ENCODE measurements at regions not wholly inside any gene's neighbourhood (a gene's known extent, or its start where the extent isn't known, plus 50 kb on each side); places are given as distances from the start of the nearest gene placed in this dataset.
A peak's percentile ranks its signal among the peaks of the same experiment; 100 is the strongest.

DNA sequence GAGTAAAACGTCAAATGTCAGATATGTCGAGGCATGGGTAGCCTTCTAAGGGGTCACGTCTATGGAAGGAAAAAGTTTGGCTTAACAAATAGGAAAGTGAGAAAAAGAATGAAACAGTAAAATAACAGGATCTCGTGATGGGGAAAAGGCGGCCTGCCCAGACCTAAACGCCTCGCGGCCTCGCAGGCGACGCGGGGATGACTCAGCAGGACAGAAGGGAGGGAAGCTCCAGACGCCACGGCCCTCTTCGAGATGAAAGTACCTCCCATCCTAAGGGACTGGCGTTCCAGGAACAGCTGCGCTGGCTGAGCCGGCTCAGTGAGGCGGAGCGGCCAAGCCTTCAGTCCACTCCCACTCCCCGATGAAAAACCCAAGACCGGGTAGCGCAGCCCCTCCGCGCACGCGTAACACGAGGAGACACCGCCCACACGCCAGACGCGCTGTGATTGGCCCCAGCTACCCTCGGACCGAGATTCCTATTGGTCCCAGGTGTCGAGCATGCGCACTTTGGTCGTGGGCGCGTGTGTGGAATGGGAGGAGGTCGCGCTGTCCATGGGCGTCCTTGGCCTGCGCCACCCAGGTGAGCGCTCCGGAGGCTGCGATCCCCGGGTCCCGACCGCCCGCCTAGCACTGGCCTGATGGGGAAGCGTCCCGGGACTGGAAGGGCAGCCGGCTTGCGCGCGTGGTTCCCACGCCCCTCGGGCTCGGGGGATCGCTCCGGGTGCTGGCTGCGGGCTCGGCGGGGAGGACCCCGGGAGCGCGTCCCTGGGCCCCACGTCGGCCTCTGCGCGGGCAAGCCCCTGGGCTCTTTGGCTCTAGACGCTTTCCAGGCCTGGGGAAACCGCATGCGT is 588.5 kb downstream of the MTRR start (continued):
- TF ChIP-seq, protein P1, sequence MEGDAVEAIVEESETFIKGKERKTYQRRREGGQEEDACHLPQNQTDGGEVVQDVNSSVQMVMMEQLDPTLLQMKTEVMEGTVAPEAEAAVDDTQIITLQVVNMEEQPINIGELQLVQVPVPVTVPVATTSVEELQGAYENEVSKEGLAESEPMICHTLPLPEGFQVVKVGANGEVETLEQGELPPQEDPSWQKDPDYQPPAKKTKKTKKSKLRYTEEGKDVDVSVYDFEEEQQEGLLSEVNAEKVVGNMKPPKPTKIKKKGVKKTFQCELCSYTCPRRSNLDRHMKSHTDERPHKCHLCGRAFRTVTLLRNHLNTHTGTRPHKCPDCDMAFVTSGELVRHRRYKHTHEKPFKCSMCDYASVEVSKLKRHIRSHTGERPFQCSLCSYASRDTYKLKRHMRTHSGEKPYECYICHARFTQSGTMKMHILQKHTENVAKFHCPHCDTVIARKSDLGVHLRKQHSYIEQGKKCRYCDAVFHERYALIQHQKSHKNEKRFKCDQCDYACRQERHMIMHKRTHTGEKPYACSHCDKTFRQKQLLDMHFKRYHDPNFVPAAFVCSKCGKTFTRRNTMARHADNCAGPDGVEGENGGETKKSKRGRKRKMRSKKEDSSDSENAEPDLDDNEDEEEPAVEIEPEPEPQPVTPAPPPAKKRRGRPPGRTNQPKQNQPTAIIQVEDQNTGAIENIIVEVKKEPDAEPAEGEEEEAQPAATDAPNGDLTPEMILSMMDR (CRISPR knock-in tag; IDR thresholded peaks at IDR 0.05), result no peak
- TF ChIP-seq ZNF503 (CRISPR knock-in tag; IDR thresholded peaks at IDR 0.05), result no peak
- no peak for TF ChIP-seq ZNF282 (IDR thresholded peaks at IDR 0.05; ENCODE audit: partially characterized antibody)
- no peak for TF ChIP-seq MAF1 (CRISPR knock-in tag; IDR thresholded peaks at IDR 0.05; ENCODE audit: borderline replicate concordance)
- TF ChIP-seq GPN1 (CRISPR knock-in tag; IDR thresholded peaks at IDR 0.05; ENCODE audit: borderline replicate concordance), result no peak
- TF ChIP-seq, protein P2, sequence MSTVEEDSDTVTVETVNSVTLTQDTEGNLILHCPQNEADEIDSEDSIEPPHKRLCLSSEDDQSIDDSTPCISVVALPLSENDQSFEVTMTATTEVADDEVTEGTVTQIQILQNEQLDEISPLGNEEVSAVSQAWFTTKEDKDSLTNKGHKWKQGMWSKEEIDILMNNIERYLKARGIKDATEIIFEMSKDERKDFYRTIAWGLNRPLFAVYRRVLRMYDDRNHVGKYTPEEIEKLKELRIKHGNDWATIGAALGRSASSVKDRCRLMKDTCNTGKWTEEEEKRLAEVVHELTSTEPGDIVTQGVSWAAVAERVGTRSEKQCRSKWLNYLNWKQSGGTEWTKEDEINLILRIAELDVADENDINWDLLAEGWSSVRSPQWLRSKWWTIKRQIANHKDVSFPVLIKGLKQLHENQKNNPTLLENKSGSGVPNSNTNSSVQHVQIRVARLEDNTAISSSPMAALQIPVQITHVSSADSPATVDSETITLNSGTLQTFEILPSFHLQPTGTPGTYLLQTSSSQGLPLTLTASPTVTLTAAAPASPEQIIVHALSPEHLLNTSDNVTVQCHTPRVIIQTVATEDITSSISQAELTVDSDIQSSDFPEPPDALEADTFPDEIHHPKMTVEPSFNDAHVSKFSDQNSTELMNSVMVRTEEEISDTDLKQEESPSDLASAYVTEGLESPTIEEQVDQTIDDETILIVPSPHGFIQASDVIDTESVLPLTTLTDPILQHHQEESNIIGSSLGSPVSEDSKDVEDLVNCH (CRISPR knock-in tag; IDR thresholded peaks at IDR 0.05), result no peak
- TF ChIP-seq TP53 (CRISPR knock-in tag; conservative IDR thresholded peaks at IDR 0.05), result no peak
- TF ChIP-seq CEBPB (IDR thresholded peaks at IDR 0.05; ENCODE audit: borderline replicate concordance, low read depth, low read length), result no peak
- no peak for TF ChIP-seq KAT7 (CRISPR knock-in tag; IDR thresholded peaks at IDR 0.05; ENCODE audit: borderline replicate concordance)
- TF ChIP-seq PREB (CRISPR knock-in tag; IDR thresholded peaks at IDR 0.05), result no peak
- TF ChIP-seq ZNF816 (CRISPR knock-in tag; IDR thresholded peaks at IDR 0.05; ENCODE audit: borderline replicate concordance), result no peak
- TF ChIP-seq RBM39 (IDR thresholded peaks at IDR 0.05; ENCODE audit: low read depth, low read length, poor library complexity, severe bottlenecking), result no peak
- TF ChIP-seq, protein P3, sequence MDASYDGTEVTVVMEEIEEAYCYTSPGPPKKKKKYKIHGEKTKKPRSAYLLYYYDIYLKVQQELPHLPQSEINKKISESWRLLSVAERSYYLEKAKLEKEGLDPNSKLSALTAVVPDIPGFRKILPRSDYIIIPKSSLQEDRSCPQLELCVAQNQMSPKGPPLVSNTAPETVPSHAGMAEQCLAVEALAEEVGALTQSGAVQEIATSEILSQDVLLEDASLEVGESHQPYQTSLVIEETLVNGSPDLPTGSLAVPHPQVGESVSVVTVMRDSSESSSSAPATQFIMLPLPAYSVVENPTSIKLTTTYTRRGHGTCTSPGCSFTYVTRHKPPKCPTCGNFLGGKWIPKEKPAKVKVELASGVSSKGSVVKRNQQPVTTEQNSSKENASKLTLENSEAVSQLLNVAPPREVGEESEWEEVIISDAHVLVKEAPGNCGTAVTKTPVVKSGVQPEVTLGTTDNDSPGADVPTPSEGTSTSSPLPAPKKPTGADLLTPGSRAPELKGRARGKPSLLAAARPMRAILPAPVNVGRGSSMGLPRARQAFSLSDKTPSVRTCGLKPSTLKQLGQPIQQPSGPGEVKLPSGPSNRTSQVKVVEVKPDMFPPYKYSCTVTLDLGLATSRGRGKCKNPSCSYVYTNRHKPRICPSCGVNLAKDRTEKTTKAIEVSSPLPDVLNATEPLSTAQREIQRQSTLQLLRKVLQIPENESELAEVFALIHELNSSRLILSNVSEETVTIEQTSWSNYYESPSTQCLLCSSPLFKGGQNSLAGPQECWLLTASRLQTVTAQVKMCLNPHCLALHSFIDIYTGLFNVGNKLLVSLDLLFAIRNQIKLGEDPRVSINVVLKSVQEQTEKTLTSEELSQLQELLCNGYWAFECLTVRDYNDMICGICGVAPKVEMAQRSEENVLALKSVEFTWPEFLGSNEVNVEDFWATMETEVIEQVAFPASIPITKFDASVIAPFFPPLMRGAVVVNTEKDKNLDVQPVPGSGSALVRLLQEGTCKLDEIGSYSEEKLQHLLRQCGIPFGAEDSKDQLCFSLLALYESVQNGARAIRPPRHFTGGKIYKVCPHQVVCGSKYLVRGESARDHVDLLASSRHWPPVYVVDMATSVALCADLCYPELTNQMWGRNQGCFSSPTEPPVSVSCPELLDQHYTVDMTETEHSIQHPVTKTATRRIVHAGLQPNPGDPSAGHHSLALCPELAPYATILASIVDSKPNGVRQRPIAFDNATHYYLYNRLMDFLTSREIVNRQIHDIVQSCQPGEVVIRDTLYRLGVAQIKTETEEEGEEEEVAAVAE (CRISPR knock-in tag; IDR thresholded peaks at IDR 0.05; ENCODE audit: borderline replicate concordance), result 0 out of 2 replicates have a peak, but pooled peaks have one; percentile 47
- peak; percentile 37 for TF ChIP-seq ZNF781 (CRISPR knock-in tag; IDR thresholded peaks at IDR 0.05; ENCODE audit: borderline replicate concordance, not compliant biosample characterization)
- no peak for TF ChIP-seq XBP1 (CRISPR knock-in tag; IDR thresholded peaks at IDR 0.05)
- no peak for TF ChIP-seq NBN (conservative IDR thresholded peaks at IDR 0.05)
- TF ChIP-seq ZNF10 (CRISPR knock-in tag; IDR thresholded peaks at IDR 0.05; ENCODE audit: borderline replicate concordance, low read depth), result no peak
